ENCODE measurements at regions not wholly inside any gene's neighbourhood (a gene's known extent, or its start where the extent isn't known, plus 50 kb on each side); places are given as distances from the start of the nearest gene placed in this dataset.

DNA sequence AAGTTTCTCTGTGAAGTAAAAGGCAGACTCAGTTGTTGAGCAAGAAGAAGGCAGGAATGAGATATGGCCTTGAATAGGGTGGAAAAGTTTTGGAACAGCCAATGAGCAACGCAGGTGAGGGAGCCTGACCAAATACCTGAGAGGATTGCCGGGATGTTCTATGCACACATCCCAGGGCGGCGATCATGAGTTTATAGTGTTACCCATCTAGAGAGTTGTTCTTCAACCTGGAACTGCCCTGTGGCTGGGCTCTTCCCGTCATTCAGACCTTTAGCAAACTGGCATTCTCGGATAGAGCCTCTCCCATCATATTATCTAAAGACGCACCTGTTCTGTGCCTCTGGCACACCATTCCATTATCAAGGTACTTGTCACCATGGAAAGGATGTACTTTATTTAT lies 103.0 kb upstream of the KIF5B start:
- DNase-seq (ENCODE audit: low read depth), result no peak
- no peak overlapping the region for H3K4me3 ChIP-seq (ENCODE audit: control insufficient read depth, low read depth, low read length)
- TF ChIP-seq, protein P1, sequence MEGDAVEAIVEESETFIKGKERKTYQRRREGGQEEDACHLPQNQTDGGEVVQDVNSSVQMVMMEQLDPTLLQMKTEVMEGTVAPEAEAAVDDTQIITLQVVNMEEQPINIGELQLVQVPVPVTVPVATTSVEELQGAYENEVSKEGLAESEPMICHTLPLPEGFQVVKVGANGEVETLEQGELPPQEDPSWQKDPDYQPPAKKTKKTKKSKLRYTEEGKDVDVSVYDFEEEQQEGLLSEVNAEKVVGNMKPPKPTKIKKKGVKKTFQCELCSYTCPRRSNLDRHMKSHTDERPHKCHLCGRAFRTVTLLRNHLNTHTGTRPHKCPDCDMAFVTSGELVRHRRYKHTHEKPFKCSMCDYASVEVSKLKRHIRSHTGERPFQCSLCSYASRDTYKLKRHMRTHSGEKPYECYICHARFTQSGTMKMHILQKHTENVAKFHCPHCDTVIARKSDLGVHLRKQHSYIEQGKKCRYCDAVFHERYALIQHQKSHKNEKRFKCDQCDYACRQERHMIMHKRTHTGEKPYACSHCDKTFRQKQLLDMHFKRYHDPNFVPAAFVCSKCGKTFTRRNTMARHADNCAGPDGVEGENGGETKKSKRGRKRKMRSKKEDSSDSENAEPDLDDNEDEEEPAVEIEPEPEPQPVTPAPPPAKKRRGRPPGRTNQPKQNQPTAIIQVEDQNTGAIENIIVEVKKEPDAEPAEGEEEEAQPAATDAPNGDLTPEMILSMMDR (conservative IDR thresholded peaks at IDR 0.05; ENCODE audit: control insufficient read depth, insufficient read depth, low read depth, low read length), result no peak

- DNase-seq (ENCODE audit: low read depth), result no peak
- H3K4me3 ChIP-seq (ENCODE audit: control insufficient read depth, low read depth, low read length), result no peak overlapping the region
- TF ChIP-seq, protein P1 (conservative IDR thresholded peaks at IDR 0.05; ENCODE audit: control insufficient read depth, insufficient read depth, low read depth, low read length), result no peak
These were observed 99.8 kb upstream of the KIF5B start for GRCh38 chr10:32156031-32156495.

- peak; percentile 66 for DNase-seq (ENCODE audit: low read depth)
- TF ChIP-seq, protein P1 (conservative IDR thresholded peaks at IDR 0.05; ENCODE audit: control insufficient read depth, insufficient read depth, low read depth, low read length), result no peak
- no peak overlapping the region for H3K4me3 ChIP-seq (ENCODE audit: control insufficient read depth, low read depth, low read length)
These were observed 98.9 kb upstream of the KIF5B start for GRCh38 chr10:32155075-32155516.

- peak; percentile 29 for DNase-seq (ENCODE audit: low read depth)
- TF ChIP-seq, protein P1 (conservative IDR thresholded peaks at IDR 0.05; ENCODE audit: control insufficient read depth, insufficient read depth, low read depth, low read length), result no peak
- H3K4me3 ChIP-seq (ENCODE audit: control insufficient read depth, low read depth, low read length), result no peak overlapping the region
These were observed 97.7 kb upstream of the KIF5B start for GRCh38 chr10:32153931-32154330.

DNA sequence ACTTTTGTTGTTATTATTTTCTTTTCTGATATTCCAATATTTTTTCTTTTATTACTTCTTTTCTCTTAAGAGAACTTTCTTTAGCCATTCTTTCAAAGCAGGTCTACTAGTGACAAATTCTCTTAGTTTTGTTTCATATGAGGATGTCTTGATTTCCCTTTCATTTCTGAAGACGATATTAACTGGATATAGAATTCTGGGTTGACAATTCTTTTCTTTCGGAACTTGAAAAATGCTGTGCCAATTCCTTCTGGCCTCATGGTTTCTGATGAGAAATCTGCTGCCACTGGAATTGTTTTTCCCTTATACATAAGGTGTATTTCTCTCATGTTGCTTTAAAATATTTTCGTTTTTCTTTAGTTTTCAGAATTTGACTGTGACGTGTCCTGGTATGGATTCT lies 97.0 kb upstream of the KIF5B start:
- no peak overlapping the region for H3K4me3 ChIP-seq (ENCODE audit: control insufficient read depth, low read depth, low read length)
- TF ChIP-seq, protein P1 (conservative IDR thresholded peaks at IDR 0.05; ENCODE audit: control insufficient read depth, insufficient read depth, low read depth, low read length), result no peak
- DNase-seq (ENCODE audit: low read depth), result no peak

- TF ChIP-seq, protein P1 (conservative IDR thresholded peaks at IDR 0.05; ENCODE audit: control insufficient read depth, insufficient read depth, low read depth, low read length), result no peak
These were observed 95.6 kb upstream of the KIF5B start for GRCh38 chr10:32151871-32152270.

More at GRCh38 chr10:32151871-32152270, 95.6 kb upstream of the KIF5B start:
- peak; percentile 56 for DNase-seq (ENCODE audit: low read depth)
- no peak overlapping the region for H3K4me3 ChIP-seq (ENCODE audit: control insufficient read depth, low read depth, low read length)

Measured in fibroblast of mammary gland (primary cell).